PC-9 (cell line): ENCODE measurements at regions not wholly inside any gene's neighbourhood (a gene's known extent, or its start where the extent isn't known, plus 50 kb on each side); places are given as distances from the start of the nearest gene placed in this dataset.

Experiments
- CTCF ChIP-seq: fragments of 200-600 bp; sonication (generic); conservative IDR thresholded peaks from 2 replicates; pipeline ENCODE4 v1.6.1; 2017; ENCODE audit warnings: mixed run types, antibody characterized with exemption, mild to moderate bottlenecking, moderate library complexity
- EZH2 ChIP-seq: fragments of 200-600 bp; sonication (generic); IDR thresholded peaks from 2 replicates; pipeline ENCODE4 v1.8.0; 2017; ENCODE audit warnings: antibody characterized with exemption, low read depth

- TF ChIP-seq CTCF = no peak
- no peak for TF ChIP-seq EZH2
These were observed 195.3 kb downstream of the USP12 start for GRCh38 chr13:26976313-26976712.
